ENCODE measurements at regions not wholly inside any gene's neighbourhood (a gene's known extent, or its start where the extent isn't known, plus 50 kb on each side); places are given as distances from the start of the nearest gene placed in this dataset.
"Not testable (repeated sequence)": the region's sequence is repeated elsewhere in the genome, so short reads cannot be mapped to it uniquely, and the experiment has no call there.

DNA sequence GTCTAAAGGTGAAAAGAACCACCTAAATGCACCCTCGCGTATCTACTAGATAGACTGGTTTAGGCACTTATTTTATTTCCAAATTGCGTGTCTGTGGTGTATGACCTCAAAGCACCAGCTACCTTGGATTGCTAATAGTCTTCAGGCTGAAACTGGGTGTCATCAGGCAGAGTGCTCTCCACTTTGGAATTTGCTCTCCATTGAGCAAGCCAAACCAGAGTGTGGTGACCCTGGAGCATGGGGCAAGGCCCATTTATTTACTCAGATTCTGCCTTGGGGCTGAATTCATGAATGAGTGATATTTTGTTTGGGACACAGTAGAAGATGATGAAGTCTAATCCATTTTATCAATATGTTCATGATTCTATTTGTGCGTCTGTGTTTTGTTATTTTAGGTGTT lies 812.8 kb upstream of the SLC35B3 start:
- no peak overlapping the region for H3K27ac ChIP-seq
- TF ChIP-seq CTCF (conservative IDR thresholded peaks at IDR 0.05) = no peak

GRCh38 chr6:9240861-9241260 lies 805.5 kb upstream of the SLC35B3 start:
- no peak for TF ChIP-seq CTCF (conservative IDR thresholded peaks at IDR 0.05)
- H3K27ac ChIP-seq = no peak overlapping the region

GRCh38 chr6:9236443-9236842 lies 801.1 kb upstream of the SLC35B3 start:
- TF ChIP-seq CTCF (conservative IDR thresholded peaks at IDR 0.05) = no peak
- no peak overlapping the region for H3K27ac ChIP-seq

DNA sequence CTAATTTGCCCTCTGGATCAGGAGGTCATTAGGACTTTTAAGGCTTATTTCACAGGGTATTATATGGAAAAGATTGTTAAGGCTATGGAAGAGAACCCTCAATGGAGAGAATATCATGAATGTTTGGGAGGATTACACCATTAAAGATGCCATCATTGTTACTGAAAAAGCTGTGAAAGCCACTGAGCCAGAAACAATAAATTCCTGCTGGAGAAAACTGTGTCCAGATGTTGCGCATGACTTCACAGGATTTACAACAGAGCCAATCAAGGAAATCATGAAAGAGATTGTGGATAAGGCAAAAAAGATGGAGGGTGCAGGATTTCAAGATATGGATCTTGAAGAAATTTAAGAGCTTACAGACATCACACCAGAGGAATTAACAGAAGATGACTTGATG lies 798.3 kb upstream of the SLC35B3 start:
- H3K27ac ChIP-seq = no peak overlapping the region
- no peak for TF ChIP-seq CTCF (conservative IDR thresholded peaks at IDR 0.05)

DNA sequence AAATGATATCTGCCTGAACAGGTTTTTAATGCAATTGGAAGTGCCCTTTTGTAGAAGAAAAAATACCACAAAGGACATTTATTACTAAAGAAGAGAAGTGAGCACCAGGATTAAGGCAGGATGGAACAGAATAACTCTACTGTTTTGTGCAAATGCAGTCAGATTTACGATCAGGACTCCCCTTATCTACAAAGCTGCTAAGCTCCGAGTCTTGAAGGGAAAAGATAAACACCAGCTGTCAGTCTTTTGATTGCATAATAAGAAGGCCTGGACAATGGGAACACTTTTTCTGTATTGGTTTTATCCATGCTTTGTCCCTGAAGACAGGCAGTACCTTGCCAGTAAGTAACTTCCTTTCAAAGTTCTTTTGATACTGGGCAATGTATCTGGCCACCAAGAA lies 797.9 kb upstream of the SLC35B3 start:
- TF ChIP-seq CTCF (conservative IDR thresholded peaks at IDR 0.05) = no peak
- H3K27ac ChIP-seq = no peak overlapping the region

DNA sequence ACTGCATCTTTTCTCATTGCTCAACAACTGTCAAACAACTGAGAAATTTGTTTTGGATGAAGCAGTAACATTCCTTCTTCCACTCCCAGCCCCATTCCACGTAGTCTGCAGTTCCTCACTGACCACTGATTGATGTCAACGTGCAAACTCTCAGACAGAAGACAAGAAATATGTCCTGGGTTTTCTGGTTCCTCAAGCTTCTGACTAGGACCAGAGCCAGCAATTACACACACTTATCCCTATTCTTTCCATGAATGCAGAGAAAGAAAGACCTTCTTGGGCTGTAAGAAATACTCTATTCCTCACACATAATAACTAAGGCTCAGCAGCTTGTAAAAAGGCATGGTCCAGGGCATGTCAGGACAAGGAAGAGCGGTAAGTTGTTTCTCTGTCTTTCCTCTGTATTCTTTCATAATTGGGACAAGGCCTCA lies 790.1 kb upstream of the SLC35B3 start:
- no peak for TF ChIP-seq CTCF (conservative IDR thresholded peaks at IDR 0.05)
- H3K27ac ChIP-seq = no peak overlapping the region

DNA sequence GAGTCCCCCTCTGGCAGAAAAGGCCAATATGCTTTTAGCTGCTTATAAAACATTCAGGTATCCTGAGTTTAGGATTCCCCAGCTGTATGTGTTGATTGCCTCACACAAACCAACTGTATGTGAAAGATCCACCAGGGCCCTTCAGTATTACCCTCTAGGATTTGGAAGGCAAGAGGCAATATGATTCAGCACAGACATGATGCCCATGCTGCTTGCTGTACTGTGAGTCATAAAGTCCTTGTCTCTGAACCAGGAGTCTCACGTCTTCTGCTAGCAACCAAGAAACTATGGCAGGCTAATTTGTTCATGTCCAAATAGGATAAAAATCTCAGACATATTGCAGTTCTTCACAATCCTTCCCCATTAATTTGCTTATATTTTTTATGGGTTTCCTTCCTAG lies 789.2 kb upstream of the SLC35B3 start:
- TF ChIP-seq CTCF (conservative IDR thresholded peaks at IDR 0.05) = no peak
- no peak overlapping the region for H3K27ac ChIP-seq

DNA sequence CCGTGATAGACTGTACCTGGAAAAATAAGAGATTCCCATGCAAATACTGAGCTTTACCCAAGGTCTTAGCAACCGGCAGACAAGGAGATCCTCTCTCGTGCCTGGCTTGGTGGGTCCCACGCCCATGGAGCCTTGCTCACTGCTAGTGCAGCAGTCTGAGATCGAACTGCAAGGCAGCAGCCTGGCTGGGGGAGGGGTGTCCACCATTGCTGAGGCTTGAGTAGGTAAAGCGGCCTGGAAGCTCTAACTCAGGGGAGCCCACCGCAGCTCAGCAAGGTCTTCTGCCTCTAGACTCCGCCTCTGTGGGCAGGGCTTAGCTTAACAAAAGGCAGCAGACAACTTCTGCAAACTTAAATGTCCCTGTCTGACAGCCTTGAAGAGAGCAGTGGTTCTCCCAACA lies 778.4 kb upstream of the SLC35B3 start:
- not testable (repeated sequence) for H3K27ac ChIP-seq

Measured in VCaP (cell line).